Bronchial epithelial cell (primary cell): ENCODE measurements at regions not wholly inside any gene's neighbourhood (a gene's known extent, or its start where the extent isn't known, plus 50 kb on each side); places are given as distances from the start of the nearest gene placed in this dataset.

ENCODE experiments used
- DNase-seq: peaks from one replicate; pipeline ENCODE4 v3.0.0-alpha.2; 2010; ENCODE audit warnings: low read depth
- FAIRE-seq: peaks from 2 replicates; lab custom pipeline; 2011; peaks lifted over from hg19 to GRCh38; lab: Jason Lieb, UNC
- H3K27me3 ChIP-seq: 2 replicates; pipeline ENCODE4 v1.5.1; 2011; ENCODE audit warnings: low read length; ENCODE audit not compliant: control insufficient read depth, insufficient read depth
- H3K36me3 ChIP-seq: 2 replicates; pipeline ENCODE4 v1.5.1; 2011; ENCODE audit warnings: low read length; ENCODE audit not compliant: control insufficient read depth, insufficient read depth
- H3K4me3 ChIP-seq: 2 replicates; pipeline ENCODE4 v1.5.1; 2011; ENCODE audit warnings: mild to moderate bottlenecking, low read depth, low read length, control low read depth
- TF ChIP-seq, protein P1 (sequence below): IDR thresholded peaks from 2 replicates; pipeline ENCODE4 v1.5.1; 2011; ENCODE audit warnings: mild to moderate bottlenecking, moderate library complexity, low read length, control low read depth, inconsistent platforms; ENCODE audit not compliant: insufficient read depth, severe bottlenecking

DNA sequence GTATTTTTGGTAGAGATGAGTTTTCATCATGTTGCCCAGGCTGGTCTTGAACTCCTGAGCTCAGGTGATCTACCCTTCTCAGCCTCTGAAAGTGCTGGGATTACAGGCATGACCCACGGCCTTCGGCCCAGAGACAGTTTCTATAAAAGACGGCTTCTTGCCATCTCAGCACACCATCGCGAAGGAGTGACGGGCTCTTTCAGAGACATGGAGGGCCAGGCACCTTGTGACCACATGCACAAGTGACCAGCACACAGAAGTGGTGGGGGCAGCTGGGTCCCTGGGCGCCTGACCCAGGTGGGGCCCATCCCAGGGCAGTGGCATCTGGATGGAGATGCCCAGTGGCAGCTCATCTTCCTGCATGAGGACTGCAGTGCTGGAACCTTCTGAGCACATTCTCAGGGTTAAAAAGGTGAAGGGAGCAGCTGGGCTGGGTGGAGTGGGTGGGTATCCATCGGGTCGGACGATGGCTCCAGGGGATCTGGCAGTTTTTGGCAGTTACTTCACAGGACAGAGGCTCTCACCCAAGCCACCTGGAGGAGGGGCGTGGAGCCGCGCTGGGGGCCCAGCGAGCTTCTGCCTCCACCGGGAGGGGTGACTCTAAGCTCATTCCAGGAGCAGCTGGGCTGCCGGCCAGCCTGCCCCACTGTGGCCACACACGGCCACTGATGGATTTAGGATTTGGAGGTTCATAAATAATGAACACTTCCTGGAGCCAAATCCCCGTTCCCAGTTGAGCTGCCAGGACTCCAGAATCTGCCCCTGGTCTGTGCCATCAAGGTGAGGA, 373.0 kb downstream of the CTTN start:
- Histone ChIP-seq H3K36me3 (no peaks in the 10 kb centered on the region), H3K27me3 (no peaks in the 10 kb centered on the region), H3K4me3 (no peak overlapping the region)
- DNase-seq (no peak), FAIRE-seq (no peak)
- TF ChIP-seq, protein P1, sequence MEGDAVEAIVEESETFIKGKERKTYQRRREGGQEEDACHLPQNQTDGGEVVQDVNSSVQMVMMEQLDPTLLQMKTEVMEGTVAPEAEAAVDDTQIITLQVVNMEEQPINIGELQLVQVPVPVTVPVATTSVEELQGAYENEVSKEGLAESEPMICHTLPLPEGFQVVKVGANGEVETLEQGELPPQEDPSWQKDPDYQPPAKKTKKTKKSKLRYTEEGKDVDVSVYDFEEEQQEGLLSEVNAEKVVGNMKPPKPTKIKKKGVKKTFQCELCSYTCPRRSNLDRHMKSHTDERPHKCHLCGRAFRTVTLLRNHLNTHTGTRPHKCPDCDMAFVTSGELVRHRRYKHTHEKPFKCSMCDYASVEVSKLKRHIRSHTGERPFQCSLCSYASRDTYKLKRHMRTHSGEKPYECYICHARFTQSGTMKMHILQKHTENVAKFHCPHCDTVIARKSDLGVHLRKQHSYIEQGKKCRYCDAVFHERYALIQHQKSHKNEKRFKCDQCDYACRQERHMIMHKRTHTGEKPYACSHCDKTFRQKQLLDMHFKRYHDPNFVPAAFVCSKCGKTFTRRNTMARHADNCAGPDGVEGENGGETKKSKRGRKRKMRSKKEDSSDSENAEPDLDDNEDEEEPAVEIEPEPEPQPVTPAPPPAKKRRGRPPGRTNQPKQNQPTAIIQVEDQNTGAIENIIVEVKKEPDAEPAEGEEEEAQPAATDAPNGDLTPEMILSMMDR, result no peak

DNA sequence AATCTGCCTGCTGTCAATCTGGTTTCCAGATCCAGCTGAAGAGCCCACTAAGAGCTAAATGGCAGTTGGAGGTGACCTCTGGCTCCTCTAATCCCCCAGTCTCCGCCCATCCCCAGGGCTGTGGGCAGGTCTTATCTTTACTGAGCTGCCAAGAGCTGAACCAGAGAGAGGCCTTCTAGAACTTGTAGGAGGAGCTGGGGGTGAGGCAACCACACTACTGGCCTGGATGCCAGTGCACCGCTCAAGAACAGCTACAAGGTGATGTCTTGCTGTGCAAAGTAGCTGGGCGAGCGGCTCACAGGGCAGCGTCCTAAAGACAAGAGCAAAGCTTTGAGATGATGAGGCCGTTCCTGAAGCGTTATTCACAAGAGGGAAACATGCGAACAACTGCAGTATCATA, 374.6 kb downstream of the CTTN start:
- Histone ChIP-seq H3K27me3 (no peaks in the 10 kb centered on the region), H3K36me3 (no peaks in the 10 kb centered on the region), H3K4me3 (no peak overlapping the region)
- TF ChIP-seq, protein P1, result no peak
- FAIRE-seq (no peak), DNase-seq (no peak)

DNA sequence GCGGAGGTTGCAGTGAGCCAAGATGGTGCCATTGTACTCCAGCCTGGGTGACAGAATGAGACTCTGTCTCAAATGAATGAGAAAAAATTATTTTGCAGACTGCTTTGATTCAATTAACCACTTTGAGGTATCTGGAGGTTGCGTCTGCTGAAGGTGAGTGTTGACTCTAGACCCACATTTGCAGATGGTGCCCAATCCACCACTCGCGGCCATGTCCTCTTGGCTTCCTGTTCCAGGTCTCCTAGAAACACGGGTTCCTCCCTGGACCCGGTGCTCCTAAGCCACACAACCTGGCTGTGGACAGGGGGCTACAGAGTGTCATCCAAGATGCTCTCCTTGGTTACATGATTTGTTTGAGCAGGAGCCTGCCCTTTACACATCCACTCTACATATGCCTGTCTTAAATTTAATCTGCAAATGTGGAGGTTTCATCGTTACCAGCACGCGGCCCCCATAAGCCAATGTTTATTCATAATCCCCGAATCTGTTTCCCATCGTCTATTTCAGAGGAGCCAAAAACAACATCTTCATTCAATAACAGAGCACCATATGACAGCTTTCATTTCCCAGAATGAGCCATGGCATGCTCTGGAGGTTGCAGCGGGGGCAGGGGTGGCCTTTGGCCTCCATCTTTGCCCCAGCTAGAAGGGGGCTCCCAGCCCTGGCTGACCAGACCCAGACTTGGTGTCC, 377.2 kb downstream of the CTTN start:
- Histone ChIP-seq H3K36me3 (no peaks in the 10 kb centered on the region), H3K4me3 (no peak overlapping the region), H3K27me3 (no peaks in the 10 kb centered on the region)
- TF ChIP-seq, protein P1, result no peak
- FAIRE-seq (no peak), DNase-seq (no peak)

DNA sequence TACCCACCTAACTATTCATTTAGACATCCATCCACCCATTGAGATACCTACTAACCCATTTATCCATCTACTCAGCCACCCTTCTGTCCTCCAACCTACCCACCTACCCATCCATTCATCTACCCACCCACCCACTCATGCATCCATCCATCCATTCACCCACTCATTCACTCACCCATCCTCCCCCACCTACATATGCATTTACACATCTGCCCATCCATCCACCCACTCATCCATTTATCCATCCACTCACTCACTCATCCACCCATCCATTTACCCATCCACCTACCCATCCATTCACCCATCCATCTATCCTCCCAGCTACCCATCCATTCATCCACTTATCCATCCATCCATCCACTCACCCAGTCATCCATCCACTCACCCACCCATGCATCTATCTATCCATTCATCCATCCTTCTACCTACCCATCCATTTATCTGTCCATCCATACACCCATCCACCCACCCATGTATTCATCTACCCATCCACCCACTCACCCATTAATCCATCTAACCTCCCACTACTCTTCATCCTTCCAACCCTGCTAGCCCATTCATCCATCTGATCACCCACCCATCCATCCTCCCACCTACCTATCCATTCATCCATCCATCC, 378.7 kb downstream of the CTTN start:
- TF ChIP-seq, protein P1, result no peak
- Histone ChIP-seq H3K4me3 (no peak overlapping the region), H3K36me3 (no peaks in the 10 kb centered on the region), H3K27me3 (no peaks in the 10 kb centered on the region)
- no peak for DNase-seq
- no peak for FAIRE-seq

DNA sequence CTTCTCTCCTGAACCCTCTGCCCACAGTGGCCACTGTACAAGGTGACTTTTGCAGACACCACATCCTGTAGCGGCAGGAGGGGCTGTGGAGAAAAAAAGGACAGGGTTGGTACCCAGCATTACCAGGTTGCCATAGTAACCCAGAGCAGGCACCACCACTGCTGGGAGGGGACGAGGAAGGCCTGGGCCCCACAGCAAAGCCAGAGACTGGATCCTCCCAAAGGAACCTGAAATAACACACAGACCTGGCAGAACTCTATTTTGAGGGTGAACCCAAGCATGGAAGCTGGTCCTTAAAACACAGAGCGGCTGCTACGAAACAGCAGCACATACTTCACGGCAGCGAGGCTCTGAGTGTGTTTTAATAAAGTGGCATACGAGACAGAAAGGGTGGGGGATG, 380.6 kb downstream of the CTTN start:
- no peak overlapping the region for H3K4me3 ChIP-seq
- no peaks in the 10 kb centered on the region for H3K27me3 ChIP-seq
- FAIRE-seq (no peak), DNase-seq (no peak)
- TF ChIP-seq, protein P1, result no peak
- no peaks in the 10 kb centered on the region for H3K36me3 ChIP-seq
